MM.1S (cell line): ENCODE measurements at regions not wholly inside any gene's neighbourhood (a gene's known extent, or its start where the extent isn't known, plus 50 kb on each side); places are given as distances from the start of the nearest gene placed in this dataset.

Experiments used
- CTCF ChIP-seq: fragments of 300-600 bp; sonication (generic); IDR thresholded peaks from 2 replicates; pipeline ENCODE4 v1.5.1; 2016; ENCODE audit warnings: antibody characterized with exemption, low read length, mixed read lengths
- EZH2 ChIP-seq: fragments of 300-600 bp; sonication (generic); optimal IDR thresholded peaks from 2 replicates; pipeline ENCODE3; 2017; ENCODE audit warnings: low read depth, mild to moderate bottlenecking, antibody characterized with exemption, low read length, mixed read lengths

GRCh38 chr5:67644221-67644920 lies 447.8 kb upstream of the CD180 start:
- TF ChIP-seq CTCF (no peak), EZH2 (no peak)
